K562 (cell line): ENCODE measurements at regions not wholly inside any gene's neighbourhood (a gene's known extent, or its start where the extent isn't known, plus 50 kb on each side); places are given as distances from the start of the nearest gene placed in this dataset.

Experiments
- ATAC-seq: fragments of 200-7000 bp; cut with Tn5 transposase; 3 replicates; pipeline ENCODE4 v1.9.1; 2020; ENCODE audit warnings: moderate library complexity
- BruUV-seq: library from RNA; stranded (reverse); fragments of 400-500 nt; replicated peaks from 2 replicates; lab custom pipeline; 2021; lab: Mats Ljungman, UMichigan
- CTCF ChIA-PET: fragments of 300-600 bp; formaldehyde crosslinking; extraction: SDS; loops from one replicate; lab custom pipeline; 2021; ENCODE audit warnings: low intra/inter-chr PET ratio; lab: Yijun Ruan, JAX
- POLR2A ChIA-PET: fragments of 300-600, 350-650 bp; sonication (Branson Sonifier 250); formaldehyde crosslinking; extraction: SDS; loops from one replicate; lab custom pipeline; 2021; ENCODE audit warnings: antibody characterized with exemption, inconsistent platforms; lab: Yijun Ruan, JAX
- DNase-seq, 4 experiments: peaks; one replicate each; pipeline versions ENCODE4 v3.0.0 to v3.0.0-alpha.2; 2011 to 2018; ENCODE audit warnings: low spot score in 3 of 4, mixed read lengths in 3 of 4; ENCODE audit errors: extremely low read depth in 1 of 4
- FAIRE-seq: peaks from 2 replicates; lab custom pipeline; 2011; peaks lifted over from hg19 to GRCh38; lab: Jason Lieb, UNC
- H2AFZ ChIP-seq: 2 replicates; pipeline ENCODE4 v1.6.0; 2011; ENCODE audit warnings: low read depth, low read length, control low read depth, inconsistent platforms
- H3K27ac ChIP-seq: fragments of 200-600 bp; 3 replicates; pipeline ENCODE4 v1.8.0; 2011; ENCODE audit warnings: low read depth, mild to moderate bottlenecking, control low read depth, inconsistent platforms, low read length, moderate library complexity, mixed read lengths; ENCODE audit errors: extremely low read depth
- H3K27me3 ChIP-seq, 2 experiments: fragments of 300-600 bp in 1 of 2; 2 replicates in 1 of 2; 3 replicates in 1 of 2; pipeline versions ENCODE4 v1.6.0 to v1.8.0; 2011; ENCODE audit warnings: inconsistent platforms in 2 of 2, low read length in 2 of 2, mild to moderate bottlenecking in 1 of 2, mixed read lengths in 1 of 2, moderate library complexity in 1 of 2; ENCODE audit not compliant: control insufficient read depth in 2 of 2, insufficient read depth in 2 of 2
- H3K36me3 ChIP-seq: fragments of 300-600 bp; 3 replicates; pipeline ENCODE4 v1.8.0; 2011; ENCODE audit warnings: mild to moderate bottlenecking, low read length, inconsistent platforms; ENCODE audit not compliant: control insufficient read depth, insufficient read depth
- H3K4me1 ChIP-seq, 2 experiments: fragments of 200-600 bp in 1 of 2; replicated peaks in 1 of 2; 2 replicates in 1 of 2; 3 replicates in 1 of 2; pipeline versions ENCODE4 v1.5.1 to v1.8.0; 2011; ENCODE audit warnings: inconsistent platforms in 2 of 2, low read length in 2 of 2, mild to moderate bottlenecking in 1 of 2, mixed read lengths in 1 of 2, moderate library complexity in 1 of 2; ENCODE audit not compliant: control insufficient read depth in 2 of 2, insufficient read depth in 2 of 2
- H3K4me2 ChIP-seq: 2 replicates; pipeline ENCODE4 v1.6.1; 2011; ENCODE audit warnings: low read length, control low read depth, inconsistent platforms, mixed read lengths; ENCODE audit not compliant: insufficient read depth
- H3K4me3 ChIP-seq: fragments of 200-600 bp; sonication (generic), shearing (Covaris generic); 2 replicates; pipeline ENCODE4 v1.5.1; 2016; ENCODE audit warnings: control low read depth, inconsistent platforms
- H3K79me2 ChIP-seq: fragments of 200-600 bp; 3 replicates; pipeline ENCODE4 v1.8.0; 2011; ENCODE audit warnings: low read length, inconsistent platforms; ENCODE audit not compliant: control insufficient read depth, insufficient read depth
- H3K9ac ChIP-seq, 2 experiments: 2 replicates each; pipeline versions ENCODE4 v1.6.0 to v1.6.1; 2011; ENCODE audit warnings: low read depth in 2 of 2, low read length in 2 of 2, control low read depth in 1 of 2, inconsistent platforms in 1 of 2, mild to moderate bottlenecking in 1 of 2, mixed read lengths in 1 of 2; ENCODE audit not compliant: insufficient read depth in 1 of 2
- H3K9me1 ChIP-seq: one replicate; pipeline ENCODE4 v1.6.0; 2011; ENCODE audit warnings: inconsistent platforms, mild to moderate bottlenecking, low read length, moderate library complexity; ENCODE audit not compliant: control insufficient read depth, insufficient read depth
- H3K9me3 ChIP-seq: replicated peaks from 2 replicates; pipeline ENCODE4 v1.5.1; 2011; ENCODE audit warnings: low read depth, low read length, inconsistent platforms; ENCODE audit not compliant: control insufficient read depth, insufficient read depth
- H4K20me1 ChIP-seq: replicated peaks from 2 replicates; pipeline ENCODE4 v1.6.1; 2011; ENCODE audit warnings: low read length, inconsistent platforms, mixed read lengths; ENCODE audit not compliant: control insufficient read depth, insufficient read depth
- ARNT ChIP-seq, 2 experiments: fragments of 450-650 bp; IDR thresholded peaks; 2 replicates each; pipeline ENCODE4 v1.6.1; 2016; ENCODE audit warnings: mild to moderate bottlenecking in 1 of 2
- ATF1 ChIP-seq, 2 experiments: fragments of 450-650 bp in 1 of 2; IDR thresholded peaks; 2 replicates each; pipeline ENCODE4 v1.6.1; 2016; ENCODE audit warnings: missing compliant biosample characterization in 1 of 2, missing genetic modification characterization in 1 of 2
- ATF3 ChIP-seq, 2 experiments: fragments of 450-650 bp in 1 of 2; sonication (generic) in 1 of 2; formaldehyde crosslinking in 1 of 2; IDR thresholded peaks in 1 of 2; conservative IDR thresholded peaks in 1 of 2; 2 replicates each; pipeline versions ENCODE4 v1.6.1 to v1.8.1; 2016 to 2023; ENCODE audit warnings: mild to moderate bottlenecking in 2 of 2, moderate library complexity in 2 of 2, inconsistent platforms in 1 of 2, missing genetic modification reagents in 1 of 2
- EWSR1 ChIP-seq: fragments of 450-650 bp; IDR thresholded peaks from 2 replicates; pipeline ENCODE4 v1.6.1; 2018; ENCODE audit warnings: borderline replicate concordance, mild to moderate bottlenecking, low read depth, moderate library complexity; ENCODE audit not compliant: partially characterized antibody
- FOXP1 ChIP-seq: sonication (generic); formaldehyde crosslinking; IDR thresholded peaks from 2 replicates; pipeline ENCODE4 v1.8.0; 2022; ENCODE audit warnings: mild to moderate bottlenecking, missing genetic modification reagents
- HMBOX1 ChIP-seq: sonication (generic); IDR thresholded peaks from 2 replicates; pipeline ENCODE4 v1.6.1; 2016
- NR2C1 ChIP-seq, 2 experiments: fragments of 450-650 bp; IDR thresholded peaks; 2 replicates each; pipeline ENCODE4 v1.6.1; 2017; ENCODE audit warnings: mild to moderate bottlenecking in 2 of 2, antibody characterized with exemption in 1 of 2, inconsistent platforms in 1 of 2, missing compliant biosample characterization in 1 of 2, missing genetic modification characterization in 1 of 2
- PCBP1 ChIP-seq: fragments of 200-400 bp; formaldehyde crosslinking; IDR thresholded peaks from 2 replicates; pipeline ENCODE4 v1.6.1; 2018; ENCODE audit warnings: mild to moderate bottlenecking, low read depth, low read length; ENCODE audit not compliant: poor library complexity, severe bottlenecking
- TEAD1 ChIP-seq, 2 experiments: fragments of 450-650 bp in 1 of 2; sonication (generic) in 1 of 2; formaldehyde crosslinking; IDR thresholded peaks; 2 replicates each; pipeline versions ENCODE4 v1.4.0 to v1.8.0; 2020 to 2022; ENCODE audit warnings: mild to moderate bottlenecking in 2 of 2, missing genetic modification reagents in 1 of 2
- ZNF347 ChIP-seq: fragments of 450-650 bp; formaldehyde crosslinking; IDR thresholded peaks from 2 replicates; pipeline ENCODE4 v1.4.0; 2020; ENCODE audit warnings: low read depth, mild to moderate bottlenecking, moderate library complexity
- ZNF507 ChIP-seq: conservative IDR thresholded peaks from 2 replicates; pipeline ENCODE4 v1.6.1; 2017; ENCODE audit warnings: missing genetic modification characterization, missing compliant biosample characterization
- WGBS: fragments of 100-300 bp; shearing (Covaris generic); methylation state at CpG from one replicate; pipeline ENCODE4 v1.1.6; 2016; ENCODE audit warnings: low coverage, mixed read lengths; ENCODE audit not compliant: insufficient coverage; ENCODE audit errors: missing lambda C conversion rate; 5-methylcytosine and 5-hydroxymethylcytosine counted together
- in situ Hi-C: fragments of 300-500 bp; cut with MboI; formaldehyde crosslinking; loops from 4 replicates; pipeline ENCODE4 v1.15.0; 2018; ENCODE audit warnings: inconsistent platforms, mixed read lengths
- intact Hi-C: fragments of 100-400 bp; cut with micrococcal nuclease; formaldehyde crosslinking; loops from 2 replicates; pipeline ENCODE4 v1.14.2; 2022
- TF ChIP-seq, protein P1 (sequence below): sonication (generic); formaldehyde crosslinking; IDR thresholded peaks from 2 replicates; pipeline ENCODE4 v1.9.0; 2022; ENCODE audit warnings: mild to moderate bottlenecking, missing genetic modification reagents

DNA sequence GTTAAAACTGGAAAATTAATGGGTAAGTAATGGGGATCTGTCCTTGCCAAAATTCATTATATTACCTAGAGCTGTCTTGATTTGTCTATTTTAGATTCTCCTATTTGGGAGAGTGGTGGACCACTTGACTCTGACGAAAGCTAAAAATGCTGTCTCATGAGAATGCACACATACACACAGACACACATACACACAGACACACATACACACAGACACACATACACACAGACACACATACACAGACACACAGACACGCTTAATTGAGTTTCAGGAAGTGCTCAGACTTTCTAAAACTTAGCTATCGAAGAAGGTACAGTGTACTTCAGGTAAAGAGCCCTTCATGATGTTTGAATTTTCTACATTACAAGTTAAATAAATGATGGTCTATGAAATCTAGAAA, 279.5 kb downstream of the ANKRD50 start:
- H3K4me3 ChIP-seq, result no peak overlapping the region
- no TSS peak for BruUV-seq
- H3K79me2 ChIP-seq, result no peaks in the 10 kb centered on the region
- H3K4me2 ChIP-seq, result no peak overlapping the region
- ATAC-seq, result no peak
- in situ Hi-C loops (no loop called here), intact Hi-C loops (no loop called here)
- CTCF ChIA-PET, result no interaction called here
- H3K27me3 ChIP-seq, result no peaks in the 10 kb centered on the region
- no peaks in the 10 kb centered on the region for H3K36me3 ChIP-seq
- H3K9me1 ChIP-seq, result no peaks in the 10 kb centered on the region
- no peak for TF ChIP-seq EWSR1
- no peaks in the 10 kb centered on the region for H3K9me3 ChIP-seq
- H3K27ac ChIP-seq, result no peak overlapping the region
- FAIRE-seq, result no peak
- no peaks in the 10 kb centered on the region for H4K20me1 ChIP-seq
- WGBS, result 2% methylated on average over 3 of the region's 3 CpGs
- H3K4me1 ChIP-seq, result no peaks in the 10 kb centered on the region
- no peak overlapping the region for H2AFZ ChIP-seq
- no peak overlapping the region for H3K9ac ChIP-seq
- DNase-seq, result no peak
- POLR2A ChIA-PET, result no interaction called here

- no peak for ATAC-seq
- Histone ChIP-seq H3K79me2 (no peaks in the 10 kb centered on the region), H3K27me3 (no peaks in the 10 kb centered on the region), H4K20me1 (no peaks in the 10 kb centered on the region), H2AFZ (no peak overlapping the region), H3K36me3 (no peaks in the 10 kb centered on the region), H3K9ac (no peak overlapping the region), H3K9me3 (no peaks in the 10 kb centered on the region), H3K4me1 (no peaks in the 10 kb centered on the region), H3K27ac (no peak overlapping the region), H3K4me2 (no peak overlapping the region), H3K4me3 (no peak overlapping the region), H3K9me1 (no peaks in the 10 kb centered on the region)
- 5% methylated on average over 8 of the region's 8 CpGs for WGBS
- intact Hi-C loops (no loop called here), in situ Hi-C loops (no loop called here)
- FAIRE-seq, result no peak
- peak in 1 of 4 experiments; percentile 2 for DNase-seq
- CTCF ChIA-PET, result no interaction called here
- no TSS peak for BruUV-seq
- POLR2A ChIA-PET, result no interaction called here
- TF ChIP-seq ZNF507 (tag) (no peak), HMBOX1 (no peak), ARNT (IDR thresholded peaks at IDR 0.05) (no peak), PCBP1 (no peak), ATF1 (CRISPR knock-in tag; IDR thresholded peaks at IDR 0.05) (no peak), ATF1 (tag; IDR thresholded peaks at IDR 0.05) (0 out of 2 replicates have a peak, but pooled peaks have one; percentile 32), NR2C1 (IDR thresholded peaks at IDR 0.05) (no peak), NR2C1 (tag; IDR thresholded peaks at IDR 0.05) (no peak), ZNF347 (no peak), ATF3 (IDR thresholded peaks at IDR 0.05) (0 out of 2 replicates have a peak, but pooled peaks have one; percentile 10), ATF3 (CRISPR knock-in tag; conservative IDR thresholded peaks at IDR 0.05) (no peak), TEAD1 (CRISPR knock-in tag; IDR thresholded peaks at IDR 0.05) (no peak), FOXP1 (no peak)
- TF ChIP-seq, protein P1, sequence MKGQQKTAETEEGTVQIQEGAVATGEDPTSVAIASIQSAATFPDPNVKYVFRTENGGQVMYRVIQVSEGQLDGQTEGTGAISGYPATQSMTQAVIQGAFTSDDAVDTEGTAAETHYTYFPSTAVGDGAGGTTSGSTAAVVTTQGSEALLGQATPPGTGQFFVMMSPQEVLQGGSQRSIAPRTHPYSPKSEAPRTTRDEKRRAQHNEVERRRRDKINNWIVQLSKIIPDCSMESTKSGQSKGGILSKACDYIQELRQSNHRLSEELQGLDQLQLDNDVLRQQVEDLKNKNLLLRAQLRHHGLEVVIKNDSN (CRISPR knock-in tag), result no peak
Observed at GRCh38 chr4:124433500-124433899, 279.0 kb downstream of the ANKRD50 start.
